Testis (tissue), 2 donors: ENCODE measurements at regions not wholly inside any gene's neighbourhood (a gene's known extent, or its start where the extent isn't known, plus 50 kb on each side); places are given as distances from the start of the nearest gene placed in this dataset.

ENCODE experiments used
- DNase-seq: peaks from one replicate; pipeline ENCODE4 v3.0.0-alpha.2; 2019
- H3K27ac ChIP-seq, 2 donors: fragments of 200-600 bp; sonication (generic); one replicate each; pipeline ENCODE4 v1.5.1; 2019
- H3K27me3 ChIP-seq: fragments of 200-600 bp; sonication (generic); one replicate; pipeline ENCODE4 v1.5.1; 2019
- H3K36me3 ChIP-seq: fragments of 200-600 bp; sonication (generic); one replicate; pipeline ENCODE4 v1.5.1; 2017; ENCODE audit warnings: low read depth; ENCODE audit errors: missing control alignments
- H3K4me1 ChIP-seq: fragments of 200-600 bp; sonication (generic); one replicate; pipeline ENCODE4 v1.5.1; 2019
- H3K4me3 ChIP-seq, 2 donors: fragments of 200-600 bp; sonication (generic); one replicate each; pipeline ENCODE4 v1.5.1; 2017 to 2019
- H3K9me3 ChIP-seq: fragments of 200-600 bp; sonication (generic); one replicate; pipeline ENCODE4 v1.5.1; 2017
- POLR2A ChIP-seq: fragments of 450-650 bp; IDR thresholded peaks from one replicate; pipeline ENCODE4 v1.6.1; 2017; ENCODE audit warnings: antibody characterized with exemption, mild to moderate bottlenecking, moderate library complexity
- WGBS, 2 donors: methylation state at CpG; one replicate each; pipeline ENCODE4 v1.1.5; 2018; 5-methylcytosine and 5-hydroxymethylcytosine counted together
- intact Hi-C: fragments of 100-400 bp; cut with DNase I; formaldehyde crosslinking; loops from one replicate; pipeline ENCODE4 v1.15.1; 2023; ENCODE audit warnings: low total_unique reads
- TF ChIP-seq, protein P1 (sequence below), 3 experiments: fragments of 450-650 bp in 2 of 3; fragments of 200-600 bp in 1 of 3; sonication (generic) in 1 of 3; IDR thresholded peaks; one replicate each; pipeline ENCODE4 v1.5.1; 2016 to 2019; ENCODE audit warnings: antibody characterized with exemption in 3 of 3, mild to moderate bottlenecking in 2 of 3, moderate library complexity in 1 of 3

DNA sequence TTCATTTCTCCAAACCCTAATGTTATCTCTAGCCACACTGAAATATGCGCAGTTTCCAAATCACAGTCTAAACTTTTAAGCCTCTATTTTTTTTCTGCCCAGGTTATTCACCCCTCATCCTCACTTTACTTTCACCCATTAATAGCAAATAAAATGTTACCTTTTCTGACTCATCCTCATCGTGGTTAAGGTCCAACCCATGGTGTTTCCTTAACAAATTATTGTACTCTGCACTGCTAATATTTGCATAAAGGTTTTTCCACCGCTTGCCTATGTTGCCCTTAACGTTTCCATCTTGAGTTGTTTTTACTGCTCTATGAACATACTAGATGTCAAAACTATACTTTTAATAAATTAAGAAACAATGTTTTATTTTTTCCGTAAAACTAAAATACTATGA, 780.9 kb upstream of the KLHL1 start:
- intact Hi-C loops, result no loop called here
- Histone ChIP-seq H3K4me1 (no peaks in the 10 kb centered on the region), H3K27ac (no peak overlapping the region), H3K9me3 (no peaks in the 10 kb centered on the region), H3K36me3 (no peaks in the 10 kb centered on the region), H3K4me3 (no peak overlapping the region), H3K27me3 (no peaks in the 10 kb centered on the region)
- TF ChIP-seq, protein P1, sequence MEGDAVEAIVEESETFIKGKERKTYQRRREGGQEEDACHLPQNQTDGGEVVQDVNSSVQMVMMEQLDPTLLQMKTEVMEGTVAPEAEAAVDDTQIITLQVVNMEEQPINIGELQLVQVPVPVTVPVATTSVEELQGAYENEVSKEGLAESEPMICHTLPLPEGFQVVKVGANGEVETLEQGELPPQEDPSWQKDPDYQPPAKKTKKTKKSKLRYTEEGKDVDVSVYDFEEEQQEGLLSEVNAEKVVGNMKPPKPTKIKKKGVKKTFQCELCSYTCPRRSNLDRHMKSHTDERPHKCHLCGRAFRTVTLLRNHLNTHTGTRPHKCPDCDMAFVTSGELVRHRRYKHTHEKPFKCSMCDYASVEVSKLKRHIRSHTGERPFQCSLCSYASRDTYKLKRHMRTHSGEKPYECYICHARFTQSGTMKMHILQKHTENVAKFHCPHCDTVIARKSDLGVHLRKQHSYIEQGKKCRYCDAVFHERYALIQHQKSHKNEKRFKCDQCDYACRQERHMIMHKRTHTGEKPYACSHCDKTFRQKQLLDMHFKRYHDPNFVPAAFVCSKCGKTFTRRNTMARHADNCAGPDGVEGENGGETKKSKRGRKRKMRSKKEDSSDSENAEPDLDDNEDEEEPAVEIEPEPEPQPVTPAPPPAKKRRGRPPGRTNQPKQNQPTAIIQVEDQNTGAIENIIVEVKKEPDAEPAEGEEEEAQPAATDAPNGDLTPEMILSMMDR (IDR thresholded peaks at IDR 0.05), result no peak
- no peak for TF ChIP-seq POLR2A
- 87 to 92% methylated on average over 5 of the region's 5 CpGs for WGBS, 2 donors
- no peak for DNase-seq

DNA sequence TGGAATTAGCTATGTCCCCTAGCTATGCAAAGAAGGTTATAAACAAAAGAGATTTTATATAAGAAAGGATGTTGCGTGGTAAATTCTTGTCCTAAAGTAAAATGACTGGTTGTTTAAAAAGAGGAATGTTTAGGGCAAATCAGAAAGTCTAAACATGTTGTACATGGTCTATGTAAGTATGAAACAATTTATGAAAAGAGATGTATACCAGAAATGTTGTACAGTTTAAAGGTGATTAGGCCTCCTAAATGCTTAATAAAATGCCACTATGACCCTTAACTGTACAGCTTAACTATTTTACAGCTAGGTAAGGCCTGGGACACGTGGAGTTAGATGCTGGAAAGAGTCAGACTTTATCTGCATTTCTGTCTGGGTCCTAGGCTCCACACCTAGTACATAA, 775.9 kb upstream of the KLHL1 start:
- WGBS, 2 donors, result 74 to 77% methylated on average over 2 of the region's 2 CpGs
- Histone ChIP-seq H3K36me3 (no peaks in the 10 kb centered on the region), H3K4me1 (no peaks in the 10 kb centered on the region), H3K9me3 (no peaks in the 10 kb centered on the region), H3K4me3 (no peak overlapping the region), H3K27ac (no peak overlapping the region), H3K27me3 (no peaks in the 10 kb centered on the region)
- no peak for TF ChIP-seq POLR2A
- TF ChIP-seq, protein P1 (IDR thresholded peaks at IDR 0.05), result no peak
- intact Hi-C loops, result no loop called here
- no peak for DNase-seq

DNA sequence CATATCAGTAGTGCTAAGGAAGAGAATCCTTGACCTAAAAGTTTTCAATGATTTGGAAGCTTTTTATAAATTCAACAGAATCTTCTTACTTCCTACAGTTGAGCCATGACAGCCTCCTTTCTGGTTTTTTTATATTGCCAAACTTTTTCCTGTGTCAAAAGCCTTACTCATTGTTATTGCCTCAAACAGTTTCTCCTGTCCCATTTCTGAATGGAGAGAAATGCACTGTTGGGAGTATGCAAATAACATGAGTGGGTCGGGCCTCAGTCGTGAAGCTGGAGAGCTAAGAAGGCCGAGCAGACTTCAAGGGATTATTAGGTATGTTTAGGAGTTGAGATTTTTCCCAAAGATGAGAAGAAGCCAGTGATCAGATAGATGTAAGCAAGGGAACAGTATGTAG, 766.4 kb upstream of the KLHL1 start:
- no peak for TF ChIP-seq POLR2A
- TF ChIP-seq, protein P1 (IDR thresholded peaks at IDR 0.05), result no peak
- H3K27me3 ChIP-seq, result no peaks in the 10 kb centered on the region
- intact Hi-C loops, result no loop called here
- H3K4me3 ChIP-seq, result no peak overlapping the region
- no peaks in the 10 kb centered on the region for H3K36me3 ChIP-seq
- no peak overlapping the region for H3K27ac ChIP-seq
- no peaks in the 10 kb centered on the region for H3K9me3 ChIP-seq
- no peaks in the 10 kb centered on the region for H3K4me1 ChIP-seq
- WGBS, 2 donors, result 68 to 69% methylated on average over 3 of the region's 3 CpGs
- DNase-seq, result no peak

DNA sequence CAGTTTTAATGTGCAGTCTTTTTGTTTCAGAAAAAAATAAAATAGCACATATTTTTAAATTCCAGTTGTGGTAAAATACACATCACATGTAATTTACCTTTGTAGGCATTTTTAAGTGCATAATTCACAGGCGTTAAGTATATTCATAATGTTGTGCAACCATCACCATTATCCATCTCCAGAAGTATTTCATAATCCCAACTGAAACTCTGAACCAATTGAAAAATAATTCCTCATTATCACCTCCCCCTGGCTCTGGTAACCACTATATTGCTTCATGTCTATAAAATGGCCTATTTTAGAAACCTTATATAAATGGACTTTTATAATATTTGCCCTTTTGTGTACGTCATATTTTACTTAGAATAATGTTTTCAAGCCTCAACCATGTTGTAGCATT, 756.5 kb upstream of the KLHL1 start:
- 88 to 92% methylated on average over 2 of the region's 2 CpGs for WGBS, 2 donors
- intact Hi-C loops, result no loop called here
- Histone ChIP-seq H3K4me1 (no peaks in the 10 kb centered on the region), H3K27me3 (no peaks in the 10 kb centered on the region), H3K4me3 (no peak overlapping the region), H3K36me3 (no peaks in the 10 kb centered on the region), H3K27ac (no peak overlapping the region), H3K9me3 (no peaks in the 10 kb centered on the region)
- TF ChIP-seq, protein P1 (IDR thresholded peaks at IDR 0.05), result no peak
- no peak for TF ChIP-seq POLR2A
- DNase-seq, result no peak

DNA sequence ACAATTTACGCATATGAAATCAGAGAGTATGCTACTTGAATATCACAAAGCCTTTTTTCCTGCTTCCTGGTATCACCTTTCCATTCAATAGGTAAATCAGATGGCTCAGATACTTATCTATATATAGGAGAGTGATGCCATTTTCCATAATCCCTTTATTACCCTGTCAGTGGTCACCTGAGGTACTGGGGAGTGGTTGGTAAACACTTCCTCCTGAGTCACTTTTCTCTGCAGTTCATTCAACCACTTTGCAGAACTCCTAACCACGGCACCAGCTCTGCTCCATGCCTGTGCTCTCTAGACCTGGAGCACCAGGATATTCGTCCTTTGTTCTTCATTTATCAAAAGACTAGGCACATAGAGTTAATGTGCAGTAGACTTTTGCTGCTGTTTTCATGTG, 748.5 kb upstream of the KLHL1 start:
- WGBS, 2 donors, result 83 to 88% methylated on average over 3 of the region's 3 CpGs
- intact Hi-C loops, result no loop called here

More for the DNA sequence above, 748.5 kb upstream of the KLHL1 start:
- Histone ChIP-seq H3K4me1 (no peaks in the 10 kb centered on the region), H3K27me3 (no peaks in the 10 kb centered on the region), H3K9me3 (no peaks in the 10 kb centered on the region), H3K27ac (no peak overlapping the region), H3K36me3 (no peaks in the 10 kb centered on the region), H3K4me3 (no peak overlapping the region)
- no peak for DNase-seq
- TF ChIP-seq, protein P1 (IDR thresholded peaks at IDR 0.05), result no peak
- TF ChIP-seq POLR2A, result no peak
